Kasumi-1 (cell line): ENCODE measurements at regions not wholly inside any gene's neighbourhood (a gene's known extent, or its start where the extent isn't known, plus 50 kb on each side); places are given as distances from the start of the nearest gene placed in this dataset.
A peak's percentile ranks its signal among the peaks of the same experiment; 100 is the strongest.
"Not testable (repeated sequence)": the region's sequence is repeated elsewhere in the genome, so short reads cannot be mapped to it uniquely, and the experiment has no call there.

ENCODE experiments used
- DNase-seq, 2 experiments: peaks; one replicate each; lab custom pipeline; 2025; lab: John Stamatoyannopoulos, UW

GRCh38 chr3:173342679-173343078 lies 54.9 kb upstream of the NLGN1 start:
- DNase-seq: no peak

DNA sequence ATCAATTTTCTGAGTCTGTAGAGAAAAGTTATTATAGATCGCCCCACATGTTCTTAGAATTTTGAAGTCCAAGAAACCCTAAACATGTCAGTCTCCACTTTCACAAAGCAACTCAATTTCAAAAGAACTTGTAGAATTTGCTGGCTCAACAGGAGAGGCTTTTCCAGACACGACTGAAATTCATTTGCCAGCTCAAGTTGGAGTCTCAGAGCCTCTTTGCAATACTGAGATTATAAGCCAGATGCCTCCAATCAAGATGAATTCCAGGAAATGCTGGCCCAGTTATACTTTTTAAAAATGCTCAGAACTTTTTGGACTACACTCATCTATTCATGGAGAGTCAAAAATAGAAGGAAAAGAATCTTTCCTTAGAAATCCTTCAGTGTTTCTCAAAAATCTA lies 56.9 kb upstream of the NLGN1 start:
- no peak for DNase-seq

DNA sequence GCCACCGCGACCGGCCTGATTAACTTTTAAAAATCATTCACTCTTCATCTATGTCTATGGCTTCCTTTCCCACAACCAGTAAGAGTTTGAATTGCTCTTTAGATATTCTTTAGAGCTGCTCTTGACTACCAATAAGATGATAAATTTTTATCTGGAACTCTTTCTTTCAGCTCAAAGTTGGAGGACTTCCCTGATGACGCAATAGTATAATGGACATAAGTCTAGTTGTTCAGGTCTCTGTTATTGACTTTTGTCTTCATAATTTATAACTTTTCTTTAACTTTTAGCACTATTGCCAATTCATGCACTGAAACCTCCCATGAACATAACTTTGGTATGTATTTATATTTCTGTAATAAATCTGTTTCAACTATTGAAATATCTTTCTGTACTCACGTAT lies 61.3 kb upstream of the NLGN1 start:
- no peak for DNase-seq

DNA sequence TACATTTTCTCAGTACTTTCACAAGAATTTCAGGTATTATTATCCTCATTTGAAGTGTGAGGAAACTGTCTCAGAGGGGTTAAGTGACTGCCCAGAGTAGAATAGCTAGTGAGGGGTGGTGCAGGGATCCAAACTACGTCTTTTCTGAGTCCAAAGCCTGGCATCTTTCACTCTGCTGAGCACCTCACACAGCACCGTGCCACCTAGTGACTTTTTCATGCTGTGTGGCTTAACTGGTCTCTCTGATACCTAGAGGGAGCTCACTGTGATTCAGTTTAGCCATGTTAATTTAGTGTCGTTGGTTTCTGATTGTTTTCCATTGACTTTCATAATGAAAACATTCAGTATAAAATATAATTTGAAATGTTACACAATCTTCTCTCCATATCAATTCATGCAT lies 91.4 kb upstream of the NLGN1 start:
- no peak for DNase-seq

GRCh38 chr3:173304182-173304800 lies 93.3 kb upstream of the NLGN1 start:
- peak in 1 of 2 experiments; percentile 6 for DNase-seq

GRCh38 chr3:173301647-173302046 lies 95.9 kb upstream of the NLGN1 start:
- no peak for DNase-seq

DNA sequence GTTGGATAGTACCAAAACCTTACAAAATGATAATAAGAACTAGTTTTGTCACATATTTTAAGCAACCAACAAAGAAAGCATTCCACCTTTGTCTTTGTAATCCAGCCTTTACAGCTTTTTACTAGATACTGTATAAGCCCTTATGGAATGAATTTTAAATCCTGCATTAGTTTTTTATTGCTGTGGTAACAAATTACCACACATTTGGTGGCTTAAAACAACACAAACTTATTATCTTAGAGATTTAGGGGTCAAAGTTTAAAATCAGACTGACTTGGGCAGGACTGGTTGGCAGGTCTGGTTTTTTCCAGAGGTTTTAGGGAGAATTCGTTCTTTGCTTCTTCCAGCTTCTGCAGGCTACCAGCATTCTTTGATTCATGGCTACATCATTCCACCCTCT lies 108.5 kb upstream of the NLGN1 start:
- no peak for DNase-seq

DNA sequence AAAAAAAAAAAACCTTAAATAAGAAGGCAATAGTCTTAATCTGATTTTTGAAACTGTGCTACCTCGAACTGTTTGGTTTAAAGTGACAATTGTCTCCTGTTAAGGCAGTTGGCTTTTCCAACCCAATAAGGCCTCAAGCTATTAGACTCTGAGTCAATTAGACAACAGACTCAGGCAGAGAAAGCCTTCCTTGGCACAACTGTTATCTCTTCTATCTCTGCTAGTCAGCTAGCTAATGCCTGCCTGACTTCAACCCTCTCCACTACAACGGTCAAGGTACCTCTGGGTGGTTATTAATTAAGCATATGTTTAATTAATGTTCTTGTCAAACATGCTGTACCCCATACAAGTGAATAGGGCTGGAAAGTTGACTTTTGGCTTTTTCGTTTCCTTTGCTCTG lies 110.2 kb upstream of the NLGN1 start:
- no peak for DNase-seq

GRCh38 chr3:173286507-173286906 lies 111.0 kb upstream of the NLGN1 start:
- not testable (repeated sequence) for DNase-seq

DNA sequence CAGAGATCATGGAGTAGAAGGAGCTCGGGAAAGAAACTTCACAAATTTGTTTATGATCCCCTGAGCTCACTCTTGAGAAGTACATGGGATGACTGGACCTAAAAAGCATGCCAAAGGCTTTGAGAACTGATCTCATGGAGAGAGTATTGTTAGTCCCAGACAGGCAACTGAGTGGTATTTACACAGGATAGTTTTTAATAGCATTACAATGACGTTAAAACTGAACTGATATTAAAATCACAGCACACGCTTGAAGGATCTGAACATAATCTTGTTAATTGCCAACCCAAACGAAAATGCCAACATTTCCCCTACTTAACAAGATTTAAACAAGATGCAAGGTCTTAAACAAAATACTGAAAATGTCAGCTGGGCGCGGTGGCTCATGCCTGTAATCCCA lies 113.2 kb upstream of the NLGN1 start:
- DNase-seq: no peak

DNA sequence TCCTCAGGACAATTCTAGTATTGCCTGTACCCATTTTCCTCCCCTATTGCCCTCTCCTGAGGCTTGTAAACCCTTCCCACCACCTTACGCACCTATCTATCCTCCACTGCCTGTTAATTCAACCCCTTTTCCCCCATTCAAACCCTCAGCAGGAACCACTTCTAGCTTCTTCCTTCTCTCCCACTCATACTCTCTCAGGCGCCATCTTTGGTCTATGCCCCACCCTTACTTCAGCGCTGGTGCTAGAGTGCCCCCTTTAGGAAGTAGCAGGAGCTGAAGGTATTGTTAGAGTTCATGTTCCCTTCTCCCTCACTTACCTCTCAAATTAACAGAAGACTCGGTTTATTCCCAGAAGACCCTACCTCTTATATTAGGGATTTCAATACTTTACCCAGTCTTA lies 121.8 kb upstream of the NLGN1 start:
- DNase-seq: no peak

- DNase-seq: no peak
These were observed 123.7 kb upstream of the NLGN1 start for GRCh38 chr3:173273838-173274237.

- no peak for DNase-seq
These were observed 127.7 kb upstream of the SPATA16 start for GRCh38 chr3:173268781-173269180.

- no peak for DNase-seq
These were observed 126.7 kb upstream of the SPATA16 start for GRCh38 chr3:173267716-173268115.

- no peak for DNase-seq
These were observed 125.4 kb upstream of the SPATA16 start for GRCh38 chr3:173266441-173266840.

DNA sequence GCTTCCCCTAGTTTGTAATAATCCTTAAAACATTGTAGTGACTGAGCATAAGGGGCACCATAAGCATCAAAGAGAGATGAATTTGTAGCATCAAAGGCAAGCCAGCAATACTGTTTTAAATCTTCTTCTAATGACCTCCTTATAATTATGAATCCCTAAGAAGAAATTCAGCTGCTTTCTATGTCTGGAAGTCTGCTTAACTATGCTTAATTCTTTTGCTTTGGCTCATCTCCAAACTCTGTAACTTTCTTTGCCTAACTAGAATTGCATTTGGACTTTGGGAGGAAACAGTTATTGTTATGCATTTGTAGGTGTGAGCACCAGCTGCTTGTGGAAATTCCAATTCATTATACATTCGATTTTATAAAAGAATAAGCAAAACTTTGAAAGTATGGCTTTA lies 117.7 kb upstream of the SPATA16 start:
- DNase-seq: no peak

GRCh38 chr3:173257797-173258196 lies 116.8 kb upstream of the SPATA16 start:
- no peak for DNase-seq

DNA sequence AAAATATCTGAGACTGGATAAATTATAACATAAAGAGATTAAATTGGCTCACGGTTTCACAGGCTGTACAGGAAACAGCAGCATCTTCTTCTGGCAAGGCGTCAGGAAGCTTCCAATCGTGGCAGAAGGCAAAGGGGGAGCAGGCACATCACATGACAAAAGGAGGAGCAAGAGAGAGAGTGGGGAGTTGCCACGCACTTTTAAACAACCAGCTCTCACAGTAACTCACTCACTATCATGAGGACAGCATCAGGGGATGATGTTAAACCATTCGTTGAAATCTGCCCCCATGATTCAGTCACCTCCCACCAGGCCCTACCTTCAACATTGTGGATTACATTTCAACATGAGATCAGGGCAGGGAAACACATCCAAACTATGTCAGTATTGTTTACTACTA lies 114.5 kb upstream of the SPATA16 start:
- DNase-seq: no peak

- no peak for DNase-seq
These were observed 112.4 kb upstream of the SPATA16 start for GRCh38 chr3:173253471-173253870.

DNA sequence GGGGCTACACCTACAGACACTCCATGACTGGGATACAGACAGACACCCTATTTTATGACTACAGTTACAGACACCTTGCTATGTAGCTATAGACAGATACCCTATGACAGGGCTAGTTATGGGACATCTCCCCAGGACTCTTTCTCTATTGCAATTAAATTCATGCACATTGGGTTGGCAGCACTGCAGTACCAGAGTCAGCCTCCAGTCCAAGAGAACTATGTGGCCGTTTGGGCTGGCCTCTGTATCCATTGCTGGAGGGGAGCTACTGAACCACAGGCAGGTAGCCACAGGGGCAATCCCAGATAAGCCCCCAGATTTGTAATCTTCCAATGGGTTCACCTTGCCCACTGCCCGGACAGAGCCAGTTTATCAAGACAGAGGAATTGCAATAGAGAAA lies 108.4 kb upstream of the SPATA16 start:
- no peak for DNase-seq

GRCh38 chr3:173241727-173242126 lies 100.7 kb upstream of the SPATA16 start:
- DNase-seq: no peak

- peak in 1 of 2 experiments; percentile 15 for DNase-seq
These were observed 97.1 kb upstream of the SPATA16 start for GRCh38 chr3:173238091-173238490.

GRCh38 chr3:173225351-173225750 lies 84.3 kb upstream of the SPATA16 start:
- DNase-seq: no peak

DNA sequence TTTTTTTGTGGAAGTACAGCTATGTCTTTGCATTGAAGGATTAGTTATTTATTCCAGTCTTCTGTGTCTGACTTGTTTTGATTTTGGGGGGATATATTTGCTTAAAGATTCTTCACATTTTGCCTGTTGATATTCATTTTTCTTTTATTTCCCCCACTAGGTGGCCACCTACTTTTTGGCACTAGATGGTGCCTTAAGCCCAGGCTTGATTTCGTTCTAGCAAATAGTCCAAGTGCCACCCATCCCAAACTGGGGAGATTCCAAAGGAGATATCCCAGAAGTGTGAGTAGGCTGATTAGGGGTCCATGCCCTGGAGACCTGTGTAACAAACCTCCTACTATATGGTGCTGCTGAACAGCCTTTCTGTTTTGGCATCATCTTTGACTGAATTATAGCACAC lies 80.0 kb upstream of the SPATA16 start:
- DNase-seq: peak; percentile 46 to 51

DNA sequence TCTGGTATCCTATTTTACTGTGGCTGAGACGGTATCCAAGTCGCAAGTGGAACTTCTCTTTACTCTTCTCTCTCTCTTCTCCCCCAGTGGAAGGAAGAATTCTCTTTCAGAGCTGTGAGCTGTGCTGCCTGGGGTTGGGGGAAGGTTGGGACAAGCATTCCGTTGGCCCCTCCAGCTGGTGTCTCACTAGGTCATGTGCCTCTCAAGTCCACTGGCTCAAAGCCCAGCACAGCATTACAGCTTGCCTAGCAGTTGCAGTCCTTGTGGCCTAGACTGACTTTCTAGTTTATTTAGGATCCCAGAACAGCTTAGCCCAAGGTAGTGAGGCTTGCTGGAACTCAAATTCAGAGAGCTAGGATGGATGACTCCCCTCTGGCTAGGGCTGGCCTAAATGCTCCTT lies 76.1 kb upstream of the SPATA16 start:
- no peak for DNase-seq
